H1 (cell line): ENCODE measurements at regions not wholly inside any gene's neighbourhood (a gene's known extent, or its start where the extent isn't known, plus 50 kb on each side); places are given as distances from the start of the nearest gene placed in this dataset.

Source experiments
- JUN ChIP-seq: IDR thresholded peaks from 2 replicates; pipeline ENCODE4 v1.6.1; 2011; ENCODE audit warnings: low read depth, mild to moderate bottlenecking, improper control_type of control experiment, low read length
- SP2 ChIP-seq: IDR thresholded peaks from 2 replicates; pipeline ENCODE4 v1.6.1; 2012; ENCODE audit warnings: mild to moderate bottlenecking, low read length, inconsistent platforms

DNA sequence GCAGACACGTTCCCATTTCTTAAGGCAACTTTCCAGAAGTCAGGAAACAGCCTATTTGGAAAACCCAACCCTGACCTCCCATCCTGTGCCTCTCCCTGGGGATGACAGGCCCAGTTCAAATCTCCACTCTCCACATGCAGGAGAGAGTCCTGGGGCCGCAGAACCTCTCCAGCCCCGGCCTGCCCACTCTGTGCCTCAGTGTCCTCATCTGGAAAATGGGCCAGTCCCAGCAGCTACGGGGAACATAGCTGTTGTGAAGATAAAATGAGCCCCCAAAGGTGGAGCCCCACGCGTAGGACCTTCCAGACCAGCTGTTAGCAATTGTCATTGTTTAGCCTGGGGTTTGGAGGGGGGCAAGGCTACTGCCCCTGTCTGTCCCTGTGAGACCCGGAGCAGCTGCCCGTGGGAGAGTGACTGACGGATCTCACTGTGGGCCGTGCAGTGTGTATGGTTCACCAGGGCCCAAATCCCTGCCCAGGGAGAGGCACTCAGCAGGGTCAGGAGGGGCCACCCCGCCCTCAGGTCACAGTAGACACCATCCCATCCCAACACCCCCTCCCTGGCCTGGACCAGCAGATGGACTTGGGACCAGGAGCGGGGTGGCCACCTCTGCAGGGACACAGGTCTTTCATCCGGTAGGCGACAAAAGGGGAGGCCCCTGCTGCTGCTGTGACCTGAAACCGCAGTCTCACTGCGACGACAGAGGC is 145.9 kb downstream of the CTTN start (continued):
- TF ChIP-seq JUN: no peak
- TF ChIP-seq SP2: no peak
